Endothelial cell of umbilical vein (primary cell): ENCODE measurements at regions not wholly inside any gene's neighbourhood (a gene's known extent, or its start where the extent isn't known, plus 50 kb on each side); places are given as distances from the start of the nearest gene placed in this dataset.
"Not testable (repeated sequence)": the region's sequence is repeated elsewhere in the genome, so short reads cannot be mapped to it uniquely, and the experiment has no call there.

ENCODE experiments used
- BruUV-seq: library from RNA; stranded (reverse); fragments of 400-500 nt; replicated peaks from 2 replicates; lab custom pipeline; 2021; lab: Mats Ljungman, UMichigan
- CTCF ChIA-PET: fragments of 300-600, 350-600 bp; sonication (Branson Sonifier 250); formaldehyde crosslinking; loops from one replicate; lab custom pipeline; 2021; ENCODE audit warnings: antibody characterized with exemption, inconsistent platforms; lab: Charles Lee
- POLR2A ChIA-PET: fragments of 300-600, 350-600 bp; sonication (Branson Sonifier 250); formaldehyde crosslinking; loops from one replicate; lab custom pipeline; 2021; ENCODE audit warnings: antibody characterized with exemption, inconsistent platforms; lab: Charles Lee
- DNase-seq: peaks from one replicate; pipeline ENCODE4 v3.0.0-alpha.2; 2011; ENCODE audit warnings: low read depth, low spot score
- FAIRE-seq: peaks from 2 replicates; lab custom pipeline; 2011; peaks lifted over from hg19 to GRCh38; lab: Jason Lieb, UNC
- H2AFZ ChIP-seq: 2 replicates; pipeline ENCODE4 v1.6.0; 2012; ENCODE audit warnings: low read depth, low read length, control low read depth, inconsistent platforms
- H3K27ac ChIP-seq: 2 replicates; pipeline ENCODE4 v1.5.1; 2011; ENCODE audit warnings: low read depth, mild to moderate bottlenecking, control low read depth, low read length, moderate library complexity; ENCODE audit not compliant: insufficient read depth
- H3K27me3 ChIP-seq, 2 experiments: 2 replicates each; pipeline versions ENCODE4 v1.6.0 to v1.6.1; 2011; ENCODE audit warnings: low read length in 2 of 2, mixed read lengths in 1 of 2; ENCODE audit not compliant: control insufficient read depth in 2 of 2, insufficient read depth in 2 of 2
- H3K36me3 ChIP-seq, 2 experiments: 2 replicates in 1 of 2; 3 replicates in 1 of 2; pipeline ENCODE4 v1.5.1; 2011; ENCODE audit warnings: low read length in 2 of 2, mild to moderate bottlenecking in 1 of 2, moderate library complexity in 1 of 2; ENCODE audit not compliant: control insufficient read depth in 2 of 2, insufficient read depth in 2 of 2; ENCODE audit errors: extremely low read depth in 1 of 2
- H3K4me1 ChIP-seq: 3 replicates; pipeline ENCODE4 v1.5.1; 2011; ENCODE audit warnings: mild to moderate bottlenecking, low read length; ENCODE audit not compliant: control insufficient read depth, insufficient read depth; ENCODE audit errors: extremely low read depth
- H3K4me2 ChIP-seq: 2 replicates; pipeline ENCODE4 v1.6.1; 2011; ENCODE audit warnings: low read length, control low read depth, mixed read lengths; ENCODE audit not compliant: insufficient read depth
- H3K4me3 ChIP-seq, 3 experiments: fragments of 200-600 bp in 1 of 3; sonication (generic), shearing (Covaris generic) in 1 of 3; replicated peaks in 1 of 3; 2 replicates each; pipeline ENCODE4 v1.5.1; 2011 to 2016; ENCODE audit warnings: control low read depth in 3 of 3, low read length in 3 of 3, mild to moderate bottlenecking in 2 of 3, inconsistent platforms in 1 of 3, low read depth in 1 of 3, moderate library complexity in 1 of 3; ENCODE audit not compliant: insufficient read depth in 1 of 3
- H3K79me2 ChIP-seq: 2 replicates; pipeline ENCODE4 v1.6.0; 2012; ENCODE audit warnings: low read length, inconsistent platforms; ENCODE audit not compliant: control insufficient read depth, insufficient read depth
- H3K9ac ChIP-seq: replicated peaks from 2 replicates; pipeline ENCODE3; 2011; ENCODE audit warnings: low read length, control low read depth; ENCODE audit not compliant: insufficient read depth; ENCODE audit errors: extremely low read depth
- H3K9me1 ChIP-seq: replicated peaks from 3 replicates; pipeline ENCODE4 v1.6.0; 2011; ENCODE audit warnings: mild to moderate bottlenecking, low read length; ENCODE audit not compliant: control insufficient read depth, insufficient read depth; ENCODE audit errors: extremely low read depth
- H3K9me3 ChIP-seq: replicated peaks from 2 replicates; pipeline ENCODE4 v1.5.1; 2012; ENCODE audit warnings: low read length, inconsistent platforms; ENCODE audit not compliant: control insufficient read depth, insufficient read depth
- H4K20me1 ChIP-seq: replicated peaks from 2 replicates; pipeline ENCODE3; 2011; ENCODE audit warnings: mild to moderate bottlenecking, low read length; ENCODE audit not compliant: control insufficient read depth, insufficient read depth; ENCODE audit errors: extremely low read depth
- EZH2 ChIP-seq: IDR thresholded peaks from 2 replicates; pipeline ENCODE4 v1.6.1; 2012; ENCODE audit warnings: borderline replicate concordance, low read depth, mild to moderate bottlenecking, moderate library complexity, low read length, inconsistent platforms; ENCODE audit not compliant: severe bottlenecking
- FOS ChIP-seq: IDR thresholded peaks from 2 replicates; pipeline ENCODE4 v1.6.1; 2011; ENCODE audit warnings: mild to moderate bottlenecking, low read length, moderate library complexity, borderline replicate concordance; ENCODE audit not compliant: insufficient read depth
- GATA2 ChIP-seq: IDR thresholded peaks from 2 replicates; pipeline ENCODE4 v1.7.0; 2011; ENCODE audit warnings: low read depth, mild to moderate bottlenecking, moderate library complexity, mixed read lengths, low read length; ENCODE audit not compliant: insufficient read length, insufficient read depth
- JUN ChIP-seq: IDR thresholded peaks from 2 replicates; pipeline ENCODE4 v1.6.1; 2011; ENCODE audit warnings: borderline replicate concordance, low read depth; ENCODE audit not compliant: insufficient read length, insufficient read depth
- MYC ChIP-seq: IDR thresholded peaks from one replicate; pipeline ENCODE4 v1.6.1; 2011; ENCODE audit warnings: mild to moderate bottlenecking, low read depth, low read length
- POLR2A ChIP-seq: IDR thresholded peaks from 2 replicates; pipeline ENCODE4 v1.6.1; 2012; ENCODE audit warnings: low read depth, mild to moderate bottlenecking, control low read depth, low read length
- POLR2AphosphoS5 ChIP-seq: IDR thresholded peaks from 2 replicates; pipeline ENCODE4 v1.6.1; 2012; ENCODE audit warnings: low read depth, mild to moderate bottlenecking, control low read depth, low read length, moderate library complexity; ENCODE audit not compliant: insufficient read depth
- dilution Hi-C: fragments of 300-500 bp; cut with MboI; formaldehyde crosslinking; loops from one replicate; pipeline ENCODE4 v1.15.0; 2019; ENCODE audit warnings: low sequenced_read_pairs; ENCODE audit not compliant: extremely low pct_ligation_motif_present
- intact Hi-C: fragments of 100-400 bp; cut with micrococcal nuclease; formaldehyde crosslinking; loops from one replicate; pipeline ENCODE4 v1.10.0; 2022
- TF ChIP-seq, protein P1 (sequence below): IDR thresholded peaks from 2 replicates; pipeline ENCODE4 v1.6.1; 2011; ENCODE audit not compliant: insufficient read depth, insufficient read length
- TF ChIP-seq, protein P2 (sequence below), 2 donors: IDR thresholded peaks; 1 replicate in 1 of 2; 2 replicates in 1 of 2; pipeline ENCODE4 v1.5.1; 2011; ENCODE audit warnings: low read length in 2 of 2, mild to moderate bottlenecking in 2 of 2, moderate library complexity in 2 of 2, control low read depth in 1 of 2, inconsistent platforms in 1 of 2, low read depth in 1 of 2; ENCODE audit not compliant: insufficient read depth in 1 of 2; ENCODE audit errors: extremely low read depth in 1 of 2

DNA sequence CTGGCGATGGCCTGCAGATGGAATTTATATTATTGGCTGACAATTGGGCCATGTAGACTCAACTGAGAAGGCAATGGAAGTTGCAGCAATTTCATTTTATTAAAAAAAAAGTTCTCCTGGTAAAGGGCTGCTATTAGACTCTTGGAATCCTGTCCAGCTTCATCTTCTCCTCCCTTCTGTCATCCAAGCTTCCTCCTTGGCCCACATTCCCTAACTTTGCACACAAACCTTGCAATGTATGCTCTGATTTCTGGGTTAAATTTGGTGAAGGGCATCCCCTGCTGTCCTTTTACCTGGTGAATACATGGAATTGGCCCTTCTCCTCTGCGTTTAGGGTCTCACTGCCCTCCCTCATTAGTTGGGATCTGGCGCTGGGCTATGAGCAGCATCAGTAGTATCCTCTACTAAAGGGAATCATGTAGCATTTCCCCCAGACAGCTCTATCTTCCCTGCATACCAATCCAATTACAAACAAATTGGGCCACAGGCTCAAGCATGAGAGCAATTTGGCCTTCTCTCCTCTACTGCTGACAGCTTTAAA, 336.9 kb downstream of the BMP4 start:
- no peak overlapping the region for H3K27ac ChIP-seq
- POLR2A ChIA-PET: no interaction called here

DNA sequence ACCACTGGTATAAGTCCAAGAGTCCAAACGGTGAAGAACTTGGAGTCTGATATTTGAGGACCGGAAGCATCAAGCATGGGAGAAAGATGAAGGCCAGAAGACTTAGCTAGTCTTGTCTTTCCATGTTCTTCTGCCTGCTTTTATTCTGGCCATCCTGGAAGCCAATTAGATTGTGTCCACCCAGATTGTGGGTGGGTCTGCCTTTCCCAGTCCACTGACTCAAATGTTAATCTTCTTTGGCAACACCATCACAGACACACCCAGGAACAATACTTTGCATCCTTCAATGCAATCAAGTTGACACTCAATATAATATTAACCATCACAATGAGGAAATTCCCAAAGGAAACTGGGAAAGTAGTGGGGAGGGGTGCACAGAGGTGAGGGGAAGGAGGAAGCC, 340.1 kb downstream of the BMP4 start:
- dilution Hi-C loops, H3K27ac ChIP-seq, H3K9me3 ChIP-seq, H2AFZ ChIP-seq, FAIRE-seq, CTCF ChIA-PET, H3K36me3 ChIP-seq, H3K9ac ChIP-seq, H3K79me2 ChIP-seq, H3K9me1 ChIP-seq, DNase-seq, intact Hi-C loops, H3K4me1 ChIP-seq, H4K20me1 ChIP-seq, H3K4me3 ChIP-seq, BruUV-seq, H3K4me2 ChIP-seq, POLR2A ChIA-PET: not testable (repeated sequence)
- peaks cover 0 to 10% of the 10 kb centered on the region in 2 experiments for H3K27me3 ChIP-seq

More for the DNA sequence above, 336.9 kb downstream of the BMP4 start:
- Histone ChIP-seq H3K79me2 (no peaks in the 10 kb centered on the region), H3K4me2 (no peak overlapping the region), H3K9ac (no peak overlapping the region), H3K27me3 (peaks cover 0 to 11% of the 10 kb centered on the region in 2 experiments), H2AFZ (no peak overlapping the region), H3K4me3 (no peak overlapping the region), H3K9me1 (no peaks in the 10 kb centered on the region), H3K36me3 (no peaks in the 10 kb centered on the region), H4K20me1 (no peaks in the 10 kb centered on the region), H3K4me1 (no peaks in the 10 kb centered on the region), H3K9me3 (no peaks in the 10 kb centered on the region)
- BruUV-seq: no TSS peak
- intact Hi-C loops: no loop called here
- no peak for DNase-seq
- TF ChIP-seq, protein P1, sequence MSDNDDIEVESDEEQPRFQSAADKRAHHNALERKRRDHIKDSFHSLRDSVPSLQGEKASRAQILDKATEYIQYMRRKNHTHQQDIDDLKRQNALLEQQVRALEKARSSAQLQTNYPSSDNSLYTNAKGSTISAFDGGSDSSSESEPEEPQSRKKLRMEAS: no peak
- TF ChIP-seq JUN: no peak
- TF ChIP-seq POLR2AphosphoS5: no peak
- no peak for TF ChIP-seq EZH2
- TF ChIP-seq FOS: no peak
- no peak for TF ChIP-seq MYC
- TF ChIP-seq, protein P2, sequence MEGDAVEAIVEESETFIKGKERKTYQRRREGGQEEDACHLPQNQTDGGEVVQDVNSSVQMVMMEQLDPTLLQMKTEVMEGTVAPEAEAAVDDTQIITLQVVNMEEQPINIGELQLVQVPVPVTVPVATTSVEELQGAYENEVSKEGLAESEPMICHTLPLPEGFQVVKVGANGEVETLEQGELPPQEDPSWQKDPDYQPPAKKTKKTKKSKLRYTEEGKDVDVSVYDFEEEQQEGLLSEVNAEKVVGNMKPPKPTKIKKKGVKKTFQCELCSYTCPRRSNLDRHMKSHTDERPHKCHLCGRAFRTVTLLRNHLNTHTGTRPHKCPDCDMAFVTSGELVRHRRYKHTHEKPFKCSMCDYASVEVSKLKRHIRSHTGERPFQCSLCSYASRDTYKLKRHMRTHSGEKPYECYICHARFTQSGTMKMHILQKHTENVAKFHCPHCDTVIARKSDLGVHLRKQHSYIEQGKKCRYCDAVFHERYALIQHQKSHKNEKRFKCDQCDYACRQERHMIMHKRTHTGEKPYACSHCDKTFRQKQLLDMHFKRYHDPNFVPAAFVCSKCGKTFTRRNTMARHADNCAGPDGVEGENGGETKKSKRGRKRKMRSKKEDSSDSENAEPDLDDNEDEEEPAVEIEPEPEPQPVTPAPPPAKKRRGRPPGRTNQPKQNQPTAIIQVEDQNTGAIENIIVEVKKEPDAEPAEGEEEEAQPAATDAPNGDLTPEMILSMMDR (IDR thresholded peaks at IDR 0.05; ENCODE audit: extremely low read depth in 1 of 2, insufficient read depth in 1 of 2, low read depth in 1 of 2, low read length in 2 of 2): no peak
- TF ChIP-seq POLR2A: no peak
- TF ChIP-seq GATA2: no peak
- dilution Hi-C loops: no loop called here
- CTCF ChIA-PET: interaction anchor here (1.0 to 1.9 kb wide), 5 partner anchors 10 to 76 kb away, joined by 3 to 8 read pairs (median 4); no protein-coding TSS in a partner anchor
- no peak for FAIRE-seq
